ENCODE measurements at regions not wholly inside any gene's neighbourhood (a gene's known extent, or its start where the extent isn't known, plus 50 kb on each side); places are given as distances from the start of the nearest gene placed in this dataset.

- no peaks in the 10 kb centered on the region for H3K27me3 ChIP-seq
- peak in 1 of 2 donors; percentile 11 for DNase-seq (ENCODE audit: low read depth in 1 of 2, low spot score in 1 of 2)
- TF ChIP-seq, protein P1, sequence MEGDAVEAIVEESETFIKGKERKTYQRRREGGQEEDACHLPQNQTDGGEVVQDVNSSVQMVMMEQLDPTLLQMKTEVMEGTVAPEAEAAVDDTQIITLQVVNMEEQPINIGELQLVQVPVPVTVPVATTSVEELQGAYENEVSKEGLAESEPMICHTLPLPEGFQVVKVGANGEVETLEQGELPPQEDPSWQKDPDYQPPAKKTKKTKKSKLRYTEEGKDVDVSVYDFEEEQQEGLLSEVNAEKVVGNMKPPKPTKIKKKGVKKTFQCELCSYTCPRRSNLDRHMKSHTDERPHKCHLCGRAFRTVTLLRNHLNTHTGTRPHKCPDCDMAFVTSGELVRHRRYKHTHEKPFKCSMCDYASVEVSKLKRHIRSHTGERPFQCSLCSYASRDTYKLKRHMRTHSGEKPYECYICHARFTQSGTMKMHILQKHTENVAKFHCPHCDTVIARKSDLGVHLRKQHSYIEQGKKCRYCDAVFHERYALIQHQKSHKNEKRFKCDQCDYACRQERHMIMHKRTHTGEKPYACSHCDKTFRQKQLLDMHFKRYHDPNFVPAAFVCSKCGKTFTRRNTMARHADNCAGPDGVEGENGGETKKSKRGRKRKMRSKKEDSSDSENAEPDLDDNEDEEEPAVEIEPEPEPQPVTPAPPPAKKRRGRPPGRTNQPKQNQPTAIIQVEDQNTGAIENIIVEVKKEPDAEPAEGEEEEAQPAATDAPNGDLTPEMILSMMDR (IDR thresholded peaks at IDR 0.05; ENCODE audit: low read depth, low read length), result no peak
Measured at GRCh38 chr12:114226241-114226928, 179.6 kb downstream of the TBX5 start.

GRCh38 chr12:114221957-114222630, 183.8 kb downstream of the TBX5 start:
- TF ChIP-seq, protein P1 (IDR thresholded peaks at IDR 0.05; ENCODE audit: low read depth, low read length), result no peak
- Histone ChIP-seq H3K36me3 (no peaks in the 10 kb centered on the region), H3K27ac (no peak overlapping the region), H3K9me3 (ENCODE audit: low read depth) (no peaks in the 10 kb centered on the region), H3K4me1 (ENCODE audit: low read depth) (peaks cover 20% of the 10 kb centered on the region), H3K4me3 (no peak overlapping the region), H3K27me3 (no peaks in the 10 kb centered on the region)
- no peak for DNase-seq (ENCODE audit: low read depth in 1 of 2, low spot score in 1 of 2)

More at GRCh38 chr12:114226241-114226928, 179.6 kb downstream of the TBX5 start:
- Histone ChIP-seq H3K4me1 (ENCODE audit: low read depth) (peaks cover 29% of the 10 kb centered on the region), H3K9me3 (ENCODE audit: low read depth) (no peaks in the 10 kb centered on the region), H3K36me3 (no peaks in the 10 kb centered on the region), H3K4me3 (no peak overlapping the region), H3K27ac (no peak overlapping the region)

DNA sequence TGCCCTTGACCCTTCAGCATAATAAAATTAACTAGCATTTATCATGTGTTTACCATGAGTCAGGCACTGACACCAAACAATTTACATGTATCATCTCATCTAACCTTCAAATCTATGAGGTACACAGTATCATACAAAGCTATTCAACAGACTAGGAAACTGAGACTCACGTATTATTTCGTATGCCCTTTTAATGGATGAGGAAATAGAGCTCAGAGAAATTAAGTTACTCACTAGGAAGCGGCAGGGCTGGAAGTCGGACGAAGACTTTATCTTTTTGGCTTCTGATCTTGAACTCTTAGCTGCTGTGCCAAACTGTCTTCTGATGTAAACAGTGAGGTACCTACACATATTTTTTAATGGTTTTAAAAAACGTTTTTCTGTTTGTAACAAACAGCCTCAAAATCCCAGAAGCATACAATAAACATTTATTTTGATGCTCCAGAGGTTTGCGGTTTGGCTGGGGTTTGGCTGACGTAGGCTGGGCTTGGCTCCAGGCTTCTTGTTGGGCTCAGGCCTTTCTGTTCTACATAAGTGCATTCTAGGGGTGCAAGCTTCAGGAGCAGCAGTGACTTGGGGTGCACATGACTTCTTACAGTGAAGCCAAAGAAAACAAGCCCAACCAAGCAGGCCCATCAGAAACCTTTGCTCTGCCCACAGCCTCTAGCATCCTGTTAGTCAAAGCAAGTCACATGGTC, 184.7 kb downstream of the TBX5 start:
- H3K36me3 ChIP-seq, result no peaks in the 10 kb centered on the region
- no peaks in the 10 kb centered on the region for H3K9me3 ChIP-seq (ENCODE audit: low read depth)
- no peak overlapping the region for H3K4me3 ChIP-seq
- DNase-seq (ENCODE audit: low read depth in 1 of 2, low spot score in 1 of 2), result peak in 1 of 2 donors; percentile 73
- no peaks in the 10 kb centered on the region for H3K27me3 ChIP-seq
- no peak overlapping the region for H3K27ac ChIP-seq
- peaks cover 20% of the 10 kb centered on the region for H3K4me1 ChIP-seq (ENCODE audit: low read depth)
- TF ChIP-seq, protein P1 (IDR thresholded peaks at IDR 0.05; ENCODE audit: low read depth, low read length), result no peak

- Histone ChIP-seq H3K9me3 (ENCODE audit: low read depth) (no peaks in the 10 kb centered on the region), H3K4me1 (ENCODE audit: low read depth) (peaks cover 19% of the 10 kb centered on the region), H3K36me3 (no peaks in the 10 kb centered on the region), H3K4me3 (no peak overlapping the region), H3K27me3 (no peaks in the 10 kb centered on the region), H3K27ac (no peak overlapping the region)
- TF ChIP-seq, protein P1 (IDR thresholded peaks at IDR 0.05; ENCODE audit: low read depth, low read length), result no peak
- DNase-seq (ENCODE audit: low read depth in 1 of 2, low spot score in 1 of 2), result no peak
Measured at GRCh38 chr12:114220311-114220710, 185.6 kb downstream of the TBX5 start.

DNA sequence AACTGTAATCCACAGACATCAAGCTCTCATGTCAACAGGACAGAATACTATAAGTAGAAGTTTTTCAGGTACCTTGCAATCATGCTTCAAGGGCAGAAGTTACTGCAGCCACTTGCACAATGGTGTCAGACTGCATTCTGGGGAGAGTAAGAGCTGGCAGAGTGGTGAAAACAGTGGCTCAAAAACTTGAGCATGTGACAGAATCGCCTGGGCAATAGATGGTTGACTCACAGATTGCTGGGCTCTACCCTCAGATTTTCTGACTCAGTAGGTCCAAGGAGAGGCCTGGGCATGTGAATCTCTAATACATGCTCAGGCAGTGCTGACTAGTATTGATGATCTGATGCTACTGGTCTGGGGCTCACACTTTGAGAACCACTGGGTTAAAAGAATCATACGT, 187.8 kb downstream of the TBX5 start:
- TF ChIP-seq, protein P1 (IDR thresholded peaks at IDR 0.05; ENCODE audit: low read depth, low read length), result no peak

More for the DNA sequence above, 187.8 kb downstream of the TBX5 start:
- H3K4me3 ChIP-seq, result no peak overlapping the region
- H3K36me3 ChIP-seq, result no peaks in the 10 kb centered on the region
- no peak for DNase-seq (ENCODE audit: low read depth in 1 of 2, low spot score in 1 of 2)
- H3K4me1 ChIP-seq (ENCODE audit: low read depth), result peaks cover 22% of the 10 kb centered on the region
- H3K27ac ChIP-seq, result no peak overlapping the region
- no peaks in the 10 kb centered on the region for H3K27me3 ChIP-seq
- no peaks in the 10 kb centered on the region for H3K9me3 ChIP-seq (ENCODE audit: low read depth)
